Breast epithelium (tissue), 3 donors: ENCODE measurements at regions not wholly inside any gene's neighbourhood (a gene's known extent, or its start where the extent isn't known, plus 50 kb on each side); places are given as distances from the start of the nearest gene placed in this dataset.

Source experiments
- CTCF ChIP-seq, 3 donors: fragments of 450-650 bp; IDR thresholded peaks; one replicate each; pipeline ENCODE4 v1.5.1; 2016 to 2017; ENCODE audit warnings: antibody characterized with exemption in 3 of 3, mild to moderate bottlenecking in 3 of 3, moderate library complexity in 3 of 3
- POLR2A ChIP-seq: fragments of 450-650 bp; IDR thresholded peaks from one replicate; pipeline ENCODE4 v1.6.1; 2016; ENCODE audit warnings: antibody characterized with exemption, mild to moderate bottlenecking, moderate library complexity
- POLR2AphosphoS5 ChIP-seq, 3 donors: sonication (generic); formaldehyde crosslinking; IDR thresholded peaks; one replicate each; pipeline ENCODE4 v1.6.1; 2017; ENCODE audit warnings: antibody characterized with exemption in 3 of 3

- TF ChIP-seq POLR2AphosphoS5 (IDR thresholded peaks at IDR 0.05) (no peak), CTCF (IDR thresholded peaks at IDR 0.05) (no peak), POLR2A (no peak)
These were observed 116.2 kb upstream of the PLAAT1 start for GRCh38 chr3:193124861-193125260.
